ENCODE measurements at regions not wholly inside any gene's neighbourhood (a gene's known extent, or its start where the extent isn't known, plus 50 kb on each side); places are given as distances from the start of the nearest gene placed in this dataset.

GRCh38 chr2:18131761-18132160 lies 253.3 kb downstream of the KCNS3 start:
- Mint-ChIP-seq H3K36me3 (ENCODE audit: low read depth) (no peaks in the 10 kb centered on the region), H3K4me3 (no peak overlapping the region), H3K9me3 (no peaks in the 10 kb centered on the region), H3K27me3 (no peaks in the 10 kb centered on the region), H3K27ac (no peak overlapping the region), H3K4me1 (peaks cover 4% of the 10 kb centered on the region)
- intact Hi-C loops (cut with micrococcal nuclease) = no loop called here
- DNase-seq = no peak

GRCh38 chr2:18129348-18129747 lies 250.9 kb downstream of the KCNS3 start:
- Mint-ChIP-seq H3K36me3 (ENCODE audit: low read depth) (no peaks in the 10 kb centered on the region), H3K4me1 (peaks cover 4% of the 10 kb centered on the region)
- intact Hi-C loops (cut with micrococcal nuclease) = no loop called here

GRCh38 chr2:18125303-18125702 lies 246.8 kb downstream of the KCNS3 start:
- Mint-ChIP-seq H3K27me3 (no peaks in the 10 kb centered on the region), H3K36me3 (ENCODE audit: low read depth) (no peaks in the 10 kb centered on the region), H3K27ac (no peak overlapping the region), H3K4me3 (no peak overlapping the region), H3K9me3 (no peaks in the 10 kb centered on the region), H3K4me1 (no peaks in the 10 kb centered on the region)
- intact Hi-C loops (cut with micrococcal nuclease) = no loop called here
- DNase-seq = no peak

More at GRCh38 chr2:18129348-18129747, 250.9 kb downstream of the KCNS3 start:
- H3K9me3 Mint-ChIP-seq = no peaks in the 10 kb centered on the region
- DNase-seq = no peak
- H3K27me3 Mint-ChIP-seq = no peaks in the 10 kb centered on the region
- H3K4me3 Mint-ChIP-seq = no peak overlapping the region
- H3K27ac Mint-ChIP-seq = no peak overlapping the region

GRCh38 chr2:18124116-18124835 lies 245.8 kb downstream of the KCNS3 start:
- no peak for DNase-seq
- Mint-ChIP-seq H3K27me3 (no peaks in the 10 kb centered on the region), H3K36me3 (ENCODE audit: low read depth) (no peaks in the 10 kb centered on the region), H3K27ac (no peak overlapping the region), H3K9me3 (no peaks in the 10 kb centered on the region), H3K4me1 (no peaks in the 10 kb centered on the region), H3K4me3 (no peak overlapping the region)
- intact Hi-C loops (cut with micrococcal nuclease) = no loop called here

- DNase-seq = no peak
- Mint-ChIP-seq H3K36me3 (ENCODE audit: low read depth) (no peaks in the 10 kb centered on the region), H3K4me1 (no peaks in the 10 kb centered on the region), H3K27me3 (no peaks in the 10 kb centered on the region), H3K9me3 (no peaks in the 10 kb centered on the region), H3K27ac (no peak overlapping the region), H3K4me3 (no peak overlapping the region)
- intact Hi-C loops (cut with micrococcal nuclease) = no loop called here
Observed at GRCh38 chr2:18123577-18123976, 245.1 kb downstream of the KCNS3 start.

- Mint-ChIP-seq H3K36me3 (ENCODE audit: low read depth) (no peaks in the 10 kb centered on the region), H3K27me3 (no peaks in the 10 kb centered on the region), H3K27ac (no peak overlapping the region), H3K9me3 (no peaks in the 10 kb centered on the region), H3K4me3 (no peak overlapping the region), H3K4me1 (no peaks in the 10 kb centered on the region)
- intact Hi-C loops (cut with micrococcal nuclease) = no loop called here
- no peak for DNase-seq
Observed at GRCh38 chr2:18123211-18123570, 244.7 kb downstream of the KCNS3 start.

GRCh38 chr2:18122544-18123210 lies 244.2 kb downstream of the KCNS3 start:
- intact Hi-C loops (cut with micrococcal nuclease) = no loop called here
- no peak for DNase-seq
- Mint-ChIP-seq H3K27me3 (no peaks in the 10 kb centered on the region), H3K9me3 (no peaks in the 10 kb centered on the region), H3K36me3 (ENCODE audit: low read depth) (no peaks in the 10 kb centered on the region), H3K4me1 (no peaks in the 10 kb centered on the region), H3K4me3 (no peak overlapping the region), H3K27ac (peak overlapping the region; percentile 23)

GRCh38 chr2:18119883-18120282 lies 241.4 kb downstream of the KCNS3 start:
- Mint-ChIP-seq H3K36me3 (ENCODE audit: low read depth) (no peaks in the 10 kb centered on the region), H3K9me3 (no peaks in the 10 kb centered on the region), H3K4me3 (no peak overlapping the region), H3K27ac (no peak overlapping the region), H3K4me1 (no peaks in the 10 kb centered on the region), H3K27me3 (no peaks in the 10 kb centered on the region)
- intact Hi-C loops (cut with micrococcal nuclease) = no loop called here
- no peak for DNase-seq

GRCh38 chr2:18118703-18119102 lies 240.2 kb downstream of the KCNS3 start:
- Mint-ChIP-seq H3K4me1 (no peaks in the 10 kb centered on the region), H3K9me3 (no peaks in the 10 kb centered on the region), H3K27ac (no peak overlapping the region), H3K36me3 (ENCODE audit: low read depth) (no peaks in the 10 kb centered on the region), H3K4me3 (no peak overlapping the region), H3K27me3 (no peaks in the 10 kb centered on the region)
- intact Hi-C loops (cut with micrococcal nuclease) = no loop called here
- no peak for DNase-seq

- H3K4me3 Mint-ChIP-seq = no peak overlapping the region
- peak; percentile 59 for DNase-seq
- no peak overlapping the region for H3K27ac Mint-ChIP-seq
- no peaks in the 10 kb centered on the region for H3K27me3 Mint-ChIP-seq
- no peaks in the 10 kb centered on the region for H3K9me3 Mint-ChIP-seq
- H3K36me3 Mint-ChIP-seq (ENCODE audit: low read depth) = no peaks in the 10 kb centered on the region
- no peaks in the 10 kb centered on the region for H3K4me1 Mint-ChIP-seq
- intact Hi-C loops (cut with micrococcal nuclease) = no loop called here
Observed at GRCh38 chr2:18117592-18117991, 239.1 kb downstream of the KCNS3 start.

GRCh38 chr2:18110222-18110621 lies 231.8 kb downstream of the KCNS3 start:
- intact Hi-C loops (cut with micrococcal nuclease) = no loop called here
- Mint-ChIP-seq H3K27me3 (peaks cover 2% of the 10 kb centered on the region), H3K4me1 (no peaks in the 10 kb centered on the region), H3K27ac (no peak overlapping the region), H3K36me3 (ENCODE audit: low read depth) (no peaks in the 10 kb centered on the region), H3K4me3 (no peak overlapping the region), H3K9me3 (no peaks in the 10 kb centered on the region)
- no peak for DNase-seq

- Mint-ChIP-seq H3K27me3 (peaks cover 2% of the 10 kb centered on the region), H3K9me3 (no peaks in the 10 kb centered on the region), H3K4me1 (no peaks in the 10 kb centered on the region), H3K27ac (no peak overlapping the region), H3K4me3 (no peak overlapping the region), H3K36me3 (ENCODE audit: low read depth) (no peaks in the 10 kb centered on the region)
- DNase-seq = no peak
- intact Hi-C loops (cut with micrococcal nuclease) = no loop called here
Observed at GRCh38 chr2:18106841-18107240, 228.4 kb downstream of the KCNS3 start.

- Mint-ChIP-seq H3K4me3 (no peak overlapping the region), H3K4me1 (no peaks in the 10 kb centered on the region), H3K27me3 (peaks cover 2% of the 10 kb centered on the region)
Observed at GRCh38 chr2:18105929-18106328, 227.5 kb downstream of the KCNS3 start.

GRCh38 chr2:18104595-18105224 lies 226.2 kb downstream of the KCNS3 start:
- Mint-ChIP-seq H3K9me3 (no peaks in the 10 kb centered on the region), H3K4me3 (no peak overlapping the region), H3K36me3 (ENCODE audit: low read depth) (no peaks in the 10 kb centered on the region), H3K4me1 (no peaks in the 10 kb centered on the region), H3K27ac (no peak overlapping the region), H3K27me3 (peaks cover 2% of the 10 kb centered on the region)
- DNase-seq = no peak
- intact Hi-C loops (cut with micrococcal nuclease) = no loop called here

More at GRCh38 chr2:18105929-18106328, 227.5 kb downstream of the KCNS3 start:
- Mint-ChIP-seq H3K9me3 (no peaks in the 10 kb centered on the region), H3K36me3 (ENCODE audit: low read depth) (no peaks in the 10 kb centered on the region), H3K27ac (no peak overlapping the region)
- intact Hi-C loops (cut with micrococcal nuclease) = no loop called here
- DNase-seq = no peak
